ENCODE measurements at regions not wholly inside any gene's neighbourhood (a gene's known extent, or its start where the extent isn't known, plus 50 kb on each side); places are given as distances from the start of the nearest gene placed in this dataset.

DNA sequence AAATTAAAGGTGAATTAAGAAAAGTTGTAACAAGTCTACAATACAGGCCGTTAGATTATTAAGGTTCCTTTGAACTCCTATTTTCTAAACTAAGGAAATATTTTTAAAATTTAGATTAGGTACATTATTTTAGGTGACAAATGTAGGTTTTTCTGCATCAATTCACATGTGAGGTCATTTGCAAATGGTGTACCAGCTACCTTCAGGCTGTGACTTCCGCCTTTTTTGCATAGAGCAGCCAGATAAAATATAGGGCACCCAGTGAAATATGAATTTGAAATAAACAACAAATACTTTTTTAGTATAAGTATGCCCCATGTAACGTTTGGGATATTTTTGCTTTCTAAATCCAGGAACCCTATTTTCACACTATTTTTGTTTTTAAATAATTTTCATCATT lies 544.0 kb downstream of the LMO4 start:
- no peaks in the 10 kb centered on the region for H3K36me3 ChIP-seq (ENCODE audit: insufficient read depth, low read length, poor library complexity, severe bottlenecking)
- peaks cover 18% of the 10 kb centered on the region for H3K4me1 ChIP-seq (ENCODE audit: insufficient read depth, low read length, poor library complexity, severe bottlenecking)
- ChIA-PET POLR2A (ENCODE audit: low non-redundant PET) (no interaction called here), CTCF (interaction anchor here (0.6 kb wide), 1 partner anchor 592 kb away, joined by 11 read pairs; no protein-coding TSS in a partner anchor)
- no peak for DNase-seq (ENCODE audit: low spot score)
- H3K27me3 ChIP-seq (replicated peaks; ENCODE audit: insufficient read depth, low read depth, low read length, poor library complexity): no peaks in the 10 kb centered on the region
- no TSS peak for BruUV-seq (replicated peaks)
- intact Hi-C loops (cut with micrococcal nuclease; ENCODE audit: unreplicated experiment): no loop called here
- H3K9me3 ChIP-seq (ENCODE audit: low read depth, low read length, poor library complexity, severe bottlenecking): no peaks in the 10 kb centered on the region
- H3K27ac ChIP-seq (ENCODE audit: low read depth, low read length, poor library complexity, severe bottlenecking): no peak overlapping the region
- no peak overlapping the region for H3K4me3 ChIP-seq (ENCODE audit: low read depth, low read length, poor library complexity, severe bottlenecking)
- no peak for TF ChIP-seq EZH2 (IDR thresholded peaks at IDR 0.05; ENCODE audit: borderline replicate concordance, low read depth, low read length, poor library complexity, severe bottlenecking)
- TF ChIP-seq, protein P1, sequence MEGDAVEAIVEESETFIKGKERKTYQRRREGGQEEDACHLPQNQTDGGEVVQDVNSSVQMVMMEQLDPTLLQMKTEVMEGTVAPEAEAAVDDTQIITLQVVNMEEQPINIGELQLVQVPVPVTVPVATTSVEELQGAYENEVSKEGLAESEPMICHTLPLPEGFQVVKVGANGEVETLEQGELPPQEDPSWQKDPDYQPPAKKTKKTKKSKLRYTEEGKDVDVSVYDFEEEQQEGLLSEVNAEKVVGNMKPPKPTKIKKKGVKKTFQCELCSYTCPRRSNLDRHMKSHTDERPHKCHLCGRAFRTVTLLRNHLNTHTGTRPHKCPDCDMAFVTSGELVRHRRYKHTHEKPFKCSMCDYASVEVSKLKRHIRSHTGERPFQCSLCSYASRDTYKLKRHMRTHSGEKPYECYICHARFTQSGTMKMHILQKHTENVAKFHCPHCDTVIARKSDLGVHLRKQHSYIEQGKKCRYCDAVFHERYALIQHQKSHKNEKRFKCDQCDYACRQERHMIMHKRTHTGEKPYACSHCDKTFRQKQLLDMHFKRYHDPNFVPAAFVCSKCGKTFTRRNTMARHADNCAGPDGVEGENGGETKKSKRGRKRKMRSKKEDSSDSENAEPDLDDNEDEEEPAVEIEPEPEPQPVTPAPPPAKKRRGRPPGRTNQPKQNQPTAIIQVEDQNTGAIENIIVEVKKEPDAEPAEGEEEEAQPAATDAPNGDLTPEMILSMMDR (conservative IDR thresholded peaks at IDR 0.05; ENCODE audit: low read depth, low read length): no peak

- POLR2A ChIA-PET (ENCODE audit: low non-redundant PET): no interaction called here
- Histone ChIP-seq H3K27me3 (replicated peaks; ENCODE audit: insufficient read depth, low read depth, low read length, poor library complexity) (no peaks in the 10 kb centered on the region), H3K27ac (ENCODE audit: low read depth, low read length, poor library complexity, severe bottlenecking) (no peak overlapping the region), H3K4me3 (ENCODE audit: low read depth, low read length, poor library complexity, severe bottlenecking) (no peak overlapping the region), H3K4me1 (ENCODE audit: insufficient read depth, low read length, poor library complexity, severe bottlenecking) (peaks cover 45% of the 10 kb centered on the region), H3K36me3 (ENCODE audit: insufficient read depth, low read length, poor library complexity, severe bottlenecking) (no peaks in the 10 kb centered on the region), H3K9me3 (ENCODE audit: low read depth, low read length, poor library complexity, severe bottlenecking) (no peaks in the 10 kb centered on the region)
- TF ChIP-seq EZH2 (IDR thresholded peaks at IDR 0.05; ENCODE audit: borderline replicate concordance, low read depth, low read length, poor library complexity, severe bottlenecking): no peak
- TF ChIP-seq, protein P1 (conservative IDR thresholded peaks at IDR 0.05; ENCODE audit: low read depth, low read length): no peak
- DNase-seq (ENCODE audit: low spot score): peak; percentile 49
- BruUV-seq (replicated peaks): no TSS peak
- intact Hi-C loops (cut with micrococcal nuclease; ENCODE audit: unreplicated experiment): no loop called here
- CTCF ChIA-PET: no interaction called here
Measured at GRCh38 chr1:87878873-87879272, 550.2 kb downstream of the LMO4 start.

GRCh38 chr1:87880098-87880760 lies 551.5 kb downstream of the LMO4 start:
- Histone ChIP-seq H3K9me3 (ENCODE audit: low read depth, low read length, poor library complexity, severe bottlenecking) (no peaks in the 10 kb centered on the region), H3K4me3 (ENCODE audit: low read depth, low read length, poor library complexity, severe bottlenecking) (no peak overlapping the region), H3K27ac (ENCODE audit: low read depth, low read length, poor library complexity, severe bottlenecking) (peak overlapping the region; percentile 87), H3K27me3 (replicated peaks; ENCODE audit: insufficient read depth, low read depth, low read length, poor library complexity) (no peaks in the 10 kb centered on the region), H3K36me3 (ENCODE audit: insufficient read depth, low read length, poor library complexity, severe bottlenecking) (no peaks in the 10 kb centered on the region), H3K4me1 (ENCODE audit: insufficient read depth, low read length, poor library complexity, severe bottlenecking) (peaks cover 45% of the 10 kb centered on the region)
- intact Hi-C loops (cut with micrococcal nuclease; ENCODE audit: unreplicated experiment): no loop called here
- CTCF ChIA-PET: interaction anchor here (0.6 kb wide), 1 partner anchor 385 kb away, joined by 4 read pairs; no protein-coding TSS in a partner anchor
- DNase-seq (ENCODE audit: low spot score): peak; percentile 86
- no TSS peak for BruUV-seq (replicated peaks)
- TF ChIP-seq, protein P1 (conservative IDR thresholded peaks at IDR 0.05; ENCODE audit: low read depth, low read length): no peak
- TF ChIP-seq EZH2 (IDR thresholded peaks at IDR 0.05; ENCODE audit: borderline replicate concordance, low read depth, low read length, poor library complexity, severe bottlenecking): no peak
- POLR2A ChIA-PET (ENCODE audit: low non-redundant PET): interaction anchor here (0.7 kb wide), 1 partner anchor 265 kb away, joined by 5 read pairs; no protein-coding TSS in a partner anchor

Measured in A673 (cell line).